ENCODE measurements at regions not wholly inside any gene's neighbourhood (a gene's known extent, or its start where the extent isn't known, plus 50 kb on each side); places are given as distances from the start of the nearest gene placed in this dataset.

- TF ChIP-seq CTCF (IDR thresholded peaks at IDR 0.05; ENCODE audit: borderline replicate concordance, extremely low read depth, low read length, poor library complexity, severe bottlenecking) (no peak), EZH2 (IDR thresholded peaks at IDR 0.05; ENCODE audit: borderline replicate concordance, low read depth, low read length, severe bottlenecking) (no peak)
Measured at GRCh38 chr14:71214241-71214640, 307.0 kb downstream of the PCNX1 start.

All from DND-41 (cell line).